ENCODE measurements at regions not wholly inside any gene's neighbourhood (a gene's known extent, or its start where the extent isn't known, plus 50 kb on each side); places are given as distances from the start of the nearest gene placed in this dataset.

DNA sequence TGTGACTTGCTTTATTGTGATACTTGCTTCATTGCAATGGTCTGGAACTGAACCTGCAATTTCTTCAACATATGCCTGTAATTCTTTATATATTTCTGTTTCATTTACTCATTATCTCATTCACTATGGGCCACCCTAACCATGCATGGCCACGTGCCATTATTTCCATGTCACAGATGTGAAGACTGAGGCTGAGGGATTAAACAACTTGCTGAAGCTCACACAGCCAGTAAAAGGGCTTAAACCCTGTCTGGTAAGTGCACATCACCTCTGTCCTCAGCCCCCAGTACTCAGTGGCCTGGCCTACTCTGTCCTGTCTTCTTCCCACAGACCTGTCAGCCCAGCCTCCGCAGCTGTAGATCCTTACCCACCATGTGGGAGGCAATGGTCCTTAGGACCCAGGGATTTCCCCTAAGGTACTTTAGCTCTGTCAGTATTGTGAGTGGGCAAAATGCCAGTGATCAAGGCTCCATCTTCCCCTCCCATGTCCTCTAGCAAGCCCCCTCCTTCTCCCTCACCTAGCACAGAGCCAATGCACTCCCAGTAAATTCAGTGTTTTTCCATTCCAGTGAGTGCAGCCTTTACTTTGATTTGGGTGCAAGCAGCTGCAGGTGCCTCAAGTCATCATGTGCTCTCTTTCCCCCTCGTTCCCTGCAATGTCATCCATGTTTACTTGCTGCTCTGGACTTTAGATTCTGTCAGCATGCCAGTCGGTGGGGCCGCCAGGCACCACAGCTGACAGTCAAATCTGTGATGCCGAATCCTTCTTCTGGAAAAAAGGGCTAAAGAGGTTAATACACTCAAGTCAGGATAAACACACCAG, 228.2 kb upstream of the PROX1 start:
- no peaks in the 10 kb centered on the region for H3K27me3 ChIP-seq (ENCODE audit: insufficient read depth, low read length)
- H3K4me2 ChIP-seq (ENCODE audit: low read length), result no peak overlapping the region
- H3K79me2 ChIP-seq (ENCODE audit: insufficient read depth, low read length), result no peaks in the 10 kb centered on the region
- no peaks in the 10 kb centered on the region for H3K9me2 ChIP-seq (ENCODE audit: low read depth, low read length)
- H3F3A ChIP-seq (ENCODE audit: insufficient read depth, low read length), result no peaks in the 10 kb centered on the region
- no peak overlapping the region for H3K27ac ChIP-seq (ENCODE audit: low read depth, low read length, poor library complexity, severe bottlenecking)
- no peaks in the 10 kb centered on the region for H3K4me1 ChIP-seq (ENCODE audit: insufficient read depth, low read length, severe bottlenecking)
- H3K9ac ChIP-seq (ENCODE audit: low read length), result no peak overlapping the region
- H3K4me3 ChIP-seq (ENCODE audit: low read depth, low read length, poor library complexity, severe bottlenecking), result no peak overlapping the region
- no peaks in the 10 kb centered on the region for H3K36me3 ChIP-seq (ENCODE audit: insufficient read depth, low read length)
- H3K9me3 ChIP-seq (ENCODE audit: low read length), result no peaks in the 10 kb centered on the region
- no peak overlapping the region for H2AFZ ChIP-seq (ENCODE audit: low read length)
- no peak for TF ChIP-seq EZH2 (IDR thresholded peaks at IDR 0.05; ENCODE audit: borderline replicate concordance, low read length)
- TF ChIP-seq, protein P1, sequence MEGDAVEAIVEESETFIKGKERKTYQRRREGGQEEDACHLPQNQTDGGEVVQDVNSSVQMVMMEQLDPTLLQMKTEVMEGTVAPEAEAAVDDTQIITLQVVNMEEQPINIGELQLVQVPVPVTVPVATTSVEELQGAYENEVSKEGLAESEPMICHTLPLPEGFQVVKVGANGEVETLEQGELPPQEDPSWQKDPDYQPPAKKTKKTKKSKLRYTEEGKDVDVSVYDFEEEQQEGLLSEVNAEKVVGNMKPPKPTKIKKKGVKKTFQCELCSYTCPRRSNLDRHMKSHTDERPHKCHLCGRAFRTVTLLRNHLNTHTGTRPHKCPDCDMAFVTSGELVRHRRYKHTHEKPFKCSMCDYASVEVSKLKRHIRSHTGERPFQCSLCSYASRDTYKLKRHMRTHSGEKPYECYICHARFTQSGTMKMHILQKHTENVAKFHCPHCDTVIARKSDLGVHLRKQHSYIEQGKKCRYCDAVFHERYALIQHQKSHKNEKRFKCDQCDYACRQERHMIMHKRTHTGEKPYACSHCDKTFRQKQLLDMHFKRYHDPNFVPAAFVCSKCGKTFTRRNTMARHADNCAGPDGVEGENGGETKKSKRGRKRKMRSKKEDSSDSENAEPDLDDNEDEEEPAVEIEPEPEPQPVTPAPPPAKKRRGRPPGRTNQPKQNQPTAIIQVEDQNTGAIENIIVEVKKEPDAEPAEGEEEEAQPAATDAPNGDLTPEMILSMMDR (IDR thresholded peaks at IDR 0.05; ENCODE audit: low read length), result no peak
- no peaks in the 10 kb centered on the region for H4K20me1 ChIP-seq (ENCODE audit: insufficient read depth, low read length)

DNA sequence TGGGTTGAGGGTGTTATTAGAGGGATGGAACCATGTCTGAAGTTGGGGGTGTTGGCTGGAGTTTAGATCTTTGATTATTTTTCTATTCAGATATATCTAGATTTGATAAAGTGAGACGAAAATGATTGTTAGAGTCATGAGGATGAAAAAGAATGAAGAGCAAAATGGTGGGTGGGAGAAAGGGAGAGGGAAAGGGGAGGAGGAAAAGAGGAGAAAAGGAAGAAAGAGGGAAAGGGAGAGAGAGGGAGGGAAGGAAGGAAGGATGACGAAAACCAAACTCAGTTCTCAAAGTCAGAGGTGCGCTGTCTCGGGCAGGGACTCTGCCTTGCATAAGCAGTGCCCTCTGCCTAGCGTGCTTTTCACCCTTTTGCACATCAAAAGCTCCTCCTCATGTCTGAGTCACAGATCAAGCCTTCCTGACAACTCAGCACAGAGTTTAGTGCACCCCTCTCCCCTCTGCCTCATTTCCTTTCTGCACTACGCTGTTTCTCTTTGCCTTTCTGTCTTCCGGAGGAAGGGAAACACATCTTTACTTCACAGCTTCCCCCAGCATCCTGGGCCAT, 225.8 kb upstream of the PROX1 start:
- no peaks in the 10 kb centered on the region for H3K27me3 ChIP-seq (ENCODE audit: insufficient read depth, low read length)
- no peaks in the 10 kb centered on the region for H3K9me2 ChIP-seq (ENCODE audit: low read depth, low read length)
- TF ChIP-seq, protein P1 (IDR thresholded peaks at IDR 0.05; ENCODE audit: low read length), result no peak
- TF ChIP-seq EZH2 (IDR thresholded peaks at IDR 0.05; ENCODE audit: borderline replicate concordance, low read length), result no peak
- H3K4me1 ChIP-seq (ENCODE audit: insufficient read depth, low read length, severe bottlenecking), result no peaks in the 10 kb centered on the region
- no peaks in the 10 kb centered on the region for H3K36me3 ChIP-seq (ENCODE audit: insufficient read depth, low read length)
- H3K79me2 ChIP-seq (ENCODE audit: insufficient read depth, low read length), result no peaks in the 10 kb centered on the region
- no peaks in the 10 kb centered on the region for H3K9me3 ChIP-seq (ENCODE audit: low read length)
- no peaks in the 10 kb centered on the region for H3F3A ChIP-seq (ENCODE audit: insufficient read depth, low read length)
- H3K9ac ChIP-seq (ENCODE audit: low read length), result no peak overlapping the region
- no peak overlapping the region for H3K4me2 ChIP-seq (ENCODE audit: low read length)
- H3K27ac ChIP-seq (ENCODE audit: low read depth, low read length, poor library complexity, severe bottlenecking), result no peak overlapping the region
- no peaks in the 10 kb centered on the region for H4K20me1 ChIP-seq (ENCODE audit: insufficient read depth, low read length)
- H3K4me3 ChIP-seq (ENCODE audit: low read depth, low read length, poor library complexity, severe bottlenecking), result no peak overlapping the region
- H2AFZ ChIP-seq (ENCODE audit: low read length), result no peak overlapping the region

DNA sequence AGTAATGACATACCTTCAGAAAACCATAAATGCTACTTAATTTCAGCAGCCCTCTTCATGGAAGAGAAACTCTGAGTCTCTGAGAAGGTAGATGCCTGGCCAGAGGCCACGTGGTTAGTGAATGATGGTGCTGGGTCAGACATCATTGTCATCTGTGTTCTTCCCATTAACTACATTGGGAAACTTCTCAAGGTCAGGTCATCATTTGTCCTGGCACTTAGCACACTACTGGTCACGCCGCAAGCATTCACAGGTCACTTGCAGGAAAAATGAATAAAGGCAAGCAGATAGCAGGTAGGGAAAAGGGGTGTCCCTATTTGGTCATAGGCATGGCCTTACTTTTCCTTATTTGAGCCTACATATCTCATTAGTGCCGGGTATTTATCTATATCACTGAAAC, 220.1 kb upstream of the PROX1 start:
- Histone ChIP-seq H4K20me1 (ENCODE audit: insufficient read depth, low read length) (no peaks in the 10 kb centered on the region), H3K9me3 (ENCODE audit: low read length) (no peaks in the 10 kb centered on the region), H3K4me3 (ENCODE audit: low read depth, low read length, poor library complexity, severe bottlenecking) (no peak overlapping the region), H3K79me2 (ENCODE audit: insufficient read depth, low read length) (no peaks in the 10 kb centered on the region), H3K4me2 (ENCODE audit: low read length) (no peak overlapping the region), H2AFZ (ENCODE audit: low read length) (no peak overlapping the region), H3F3A (ENCODE audit: insufficient read depth, low read length) (no peaks in the 10 kb centered on the region), H3K27me3 (ENCODE audit: insufficient read depth, low read length) (no peaks in the 10 kb centered on the region), H3K27ac (ENCODE audit: low read depth, low read length, poor library complexity, severe bottlenecking) (no peak overlapping the region), H3K9me2 (ENCODE audit: low read depth, low read length) (no peaks in the 10 kb centered on the region), H3K4me1 (ENCODE audit: insufficient read depth, low read length, severe bottlenecking) (no peaks in the 10 kb centered on the region), H3K36me3 (ENCODE audit: insufficient read depth, low read length) (no peaks in the 10 kb centered on the region), H3K9ac (ENCODE audit: low read length) (no peak overlapping the region)
- no peak for TF ChIP-seq EZH2 (IDR thresholded peaks at IDR 0.05; ENCODE audit: borderline replicate concordance, low read length)
- TF ChIP-seq, protein P1 (IDR thresholded peaks at IDR 0.05; ENCODE audit: low read length), result no peak

Data from OCI-LY1 (cell line).